ENCODE measurements at regions not wholly inside any gene's neighbourhood (a gene's known extent, or its start where the extent isn't known, plus 50 kb on each side); places are given as distances from the start of the nearest gene placed in this dataset.

- Histone ChIP-seq H3K4me3 (no peak overlapping the region), H3K4me1 (ENCODE audit: control insufficient read depth in 1 of 2, low read depth in 2 of 2) (no peaks in the 10 kb centered on the region), H3K27me3 (replicated peaks; ENCODE audit: insufficient read depth) (no peaks in the 10 kb centered on the region), H3K9me3 (no peaks in the 10 kb centered on the region), H3K27ac (no peak overlapping the region), H3K36me3 (no peaks in the 10 kb centered on the region)
- DNase-seq (ENCODE audit: low spot score) (no peak), ATAC-seq (ENCODE audit: insufficient number of reproducible peaks, low FRiP score, low read depth) (no peak)
- no peak for TF ChIP-seq CTCF (IDR thresholded peaks at IDR 0.05)
Observed at GRCh38 chr2:58805126-58805525, 564.0 kb upstream of the FANCL start.

DNA sequence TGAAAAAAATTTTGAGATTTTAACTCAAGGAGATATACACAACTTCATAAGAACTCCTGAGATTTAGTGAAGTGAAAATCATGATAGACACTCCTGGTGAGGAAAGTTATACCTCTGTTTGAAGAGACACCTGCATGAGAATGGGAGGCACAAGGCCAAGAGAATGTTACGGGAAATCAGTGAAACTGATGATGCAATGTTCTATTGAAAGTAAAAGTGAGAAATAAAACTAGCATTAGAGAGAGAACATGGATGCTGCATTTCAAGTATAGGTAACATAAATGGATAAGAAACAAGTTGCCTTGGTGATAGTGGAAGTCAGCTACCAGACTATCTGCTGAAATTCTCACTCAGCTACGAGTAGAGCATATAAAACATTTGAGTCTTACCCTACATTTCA lies 562.1 kb upstream of the FANCL start:
- Histone ChIP-seq H3K27me3 (replicated peaks; ENCODE audit: insufficient read depth) (no peaks in the 10 kb centered on the region), H3K27ac (no peak overlapping the region), H3K9me3 (no peaks in the 10 kb centered on the region), H3K36me3 (no peaks in the 10 kb centered on the region), H3K4me3 (no peak overlapping the region), H3K4me1 (ENCODE audit: control insufficient read depth in 1 of 2, low read depth in 2 of 2) (no peaks in the 10 kb centered on the region)
- TF ChIP-seq CTCF (IDR thresholded peaks at IDR 0.05): no peak
- DNase-seq (ENCODE audit: low spot score): no peak
- ATAC-seq (ENCODE audit: insufficient number of reproducible peaks, low FRiP score, low read depth): no peak

GRCh38 chr2:58800881-58801280 lies 559.8 kb upstream of the FANCL start:
- Histone ChIP-seq H3K27me3 (replicated peaks; ENCODE audit: insufficient read depth) (no peaks in the 10 kb centered on the region), H3K27ac (no peak overlapping the region), H3K4me1 (ENCODE audit: control insufficient read depth in 1 of 2, low read depth in 2 of 2) (no peaks in the 10 kb centered on the region), H3K4me3 (no peak overlapping the region), H3K36me3 (no peaks in the 10 kb centered on the region), H3K9me3 (no peaks in the 10 kb centered on the region)
- TF ChIP-seq CTCF (IDR thresholded peaks at IDR 0.05): no peak
- DNase-seq (ENCODE audit: low spot score): no peak
- ATAC-seq (ENCODE audit: insufficient number of reproducible peaks, low FRiP score, low read depth): no peak

DNA sequence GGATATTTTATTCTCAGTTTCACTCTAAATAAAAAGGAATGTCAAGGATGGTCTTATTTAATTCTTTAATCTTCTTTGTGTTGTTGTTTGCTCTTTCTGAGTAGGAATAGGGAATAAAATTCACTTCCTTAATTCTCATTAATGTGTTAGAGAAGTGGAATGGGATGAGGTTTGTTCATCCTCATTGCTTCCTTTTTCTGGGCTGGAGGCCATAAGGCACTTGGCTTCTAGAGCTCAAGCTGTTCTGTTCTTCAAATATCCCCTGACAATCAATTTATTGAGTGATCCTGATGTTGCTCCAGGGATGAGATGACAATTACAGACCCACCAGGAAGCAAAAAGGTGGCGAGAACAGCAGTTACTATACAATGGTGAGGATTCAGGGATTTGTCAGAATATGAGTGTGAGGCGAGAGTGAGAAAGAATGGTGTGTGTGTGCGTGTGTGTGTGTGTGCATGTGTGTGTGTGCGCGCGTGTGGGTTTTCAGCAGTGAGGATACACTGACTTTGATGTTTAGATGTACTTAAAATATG lies 557.6 kb upstream of the FANCL start:
- no peaks in the 10 kb centered on the region for H3K36me3 ChIP-seq
- no peaks in the 10 kb centered on the region for H3K9me3 ChIP-seq
- H3K4me3 ChIP-seq: no peak overlapping the region
- no peaks in the 10 kb centered on the region for H3K4me1 ChIP-seq (ENCODE audit: control insufficient read depth in 1 of 2, low read depth in 2 of 2)
- H3K27me3 ChIP-seq (replicated peaks; ENCODE audit: insufficient read depth): no peaks in the 10 kb centered on the region
- no peak for TF ChIP-seq CTCF (IDR thresholded peaks at IDR 0.05)
- ATAC-seq (ENCODE audit: insufficient number of reproducible peaks, low FRiP score, low read depth): no peak
- DNase-seq (ENCODE audit: low spot score): no peak
- H3K27ac ChIP-seq: no peak overlapping the region

DNA sequence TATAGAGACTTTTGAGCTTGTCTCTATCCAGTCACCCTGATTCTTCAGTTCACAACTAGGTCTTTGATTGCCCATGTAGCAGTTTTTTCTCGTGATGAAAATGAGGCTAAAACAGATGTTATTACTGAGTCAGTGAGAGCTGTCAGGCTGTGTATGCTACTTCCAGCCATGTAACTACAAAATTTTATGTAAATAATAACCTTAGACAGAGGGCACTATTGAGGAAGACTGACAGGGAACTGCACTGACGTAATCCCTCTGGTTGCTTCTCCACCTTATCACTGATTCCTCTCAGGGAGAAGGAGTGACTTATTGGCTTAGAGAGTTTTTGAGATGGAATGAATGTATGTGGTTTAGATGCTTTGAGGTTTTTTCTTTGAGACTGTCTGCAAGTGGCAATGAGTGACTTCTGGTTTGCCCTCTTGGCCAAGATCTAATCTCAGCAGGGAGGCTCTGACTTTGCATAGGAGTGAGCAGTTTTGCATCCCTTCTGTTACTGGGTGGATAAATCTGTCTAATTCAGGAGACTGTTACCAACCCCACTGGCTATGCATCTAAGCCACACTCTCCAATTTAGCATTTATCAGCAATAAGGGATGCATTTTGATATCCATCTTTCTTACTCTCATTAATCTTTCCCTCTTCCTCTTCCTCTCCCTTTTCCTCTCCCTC lies 555.2 kb upstream of the FANCL start:
- H3K36me3 ChIP-seq: no peaks in the 10 kb centered on the region
- ATAC-seq (ENCODE audit: insufficient number of reproducible peaks, low FRiP score, low read depth) (no peak), DNase-seq (ENCODE audit: low spot score) (no peak)
- no peaks in the 10 kb centered on the region for H3K4me1 ChIP-seq (ENCODE audit: control insufficient read depth in 1 of 2, low read depth in 2 of 2)
- no peaks in the 10 kb centered on the region for H3K9me3 ChIP-seq
- no peak overlapping the region for H3K27ac ChIP-seq
- TF ChIP-seq CTCF (IDR thresholded peaks at IDR 0.05): no peak
- H3K4me3 ChIP-seq: no peak overlapping the region
- no peaks in the 10 kb centered on the region for H3K27me3 ChIP-seq (replicated peaks; ENCODE audit: insufficient read depth)
